Activated CD8-positive, alpha-beta T cell treated with anti-CD3 and anti-CD28 coated beads for 36 hours (primary cell): ENCODE measurements at regions not wholly inside any gene's neighbourhood (a gene's known extent, or its start where the extent isn't known, plus 50 kb on each side); places are given as distances from the start of the nearest gene placed in this dataset.

Experiments
- ATAC-seq: fragments of 200-7000 bp; cut with Tn5 transposase; one replicate; pipeline ENCODE4 v1.10.0; 2021; ENCODE audit warnings: mild to moderate bottlenecking, moderate library complexity
- CTCF ChIA-PET: fragments of 350-600 bp; sonication (Branson Sonifier 250); formaldehyde crosslinking; loops from one replicate; lab custom pipeline; 2021; ENCODE audit warnings: antibody characterized with exemption; lab: Charles Lee
- POLR2A ChIA-PET: fragments of 350-600 bp; sonication (Branson Sonifier 250); formaldehyde crosslinking; loops from one replicate; lab custom pipeline; 2021; ENCODE audit warnings: antibody characterized with exemption; lab: Charles Lee
- DNase-seq: peaks from one replicate; pipeline ENCODE4 v3.0.0-alpha.2; 2020
- H3K27ac Mint-ChIP-seq: one replicate; pipeline ENCODE4 v1.8.0; 2021; ENCODE audit warnings: mild to moderate bottlenecking, mixed read lengths
- H3K27me3 Mint-ChIP-seq: one replicate; pipeline ENCODE4 v1.8.0; 2021; ENCODE audit warnings: mixed read lengths
- H3K36me3 Mint-ChIP-seq: one replicate; pipeline ENCODE4 v1.8.0; 2021; ENCODE audit warnings: low read depth, mixed read lengths
- H3K4me1 Mint-ChIP-seq: one replicate; pipeline ENCODE4 v1.8.0; 2021; ENCODE audit warnings: low read depth, mixed read lengths
- H3K4me3 Mint-ChIP-seq: one replicate; pipeline ENCODE4 v1.8.0; 2021; ENCODE audit warnings: mild to moderate bottlenecking, moderate library complexity, mixed read lengths
- H3K9me3 Mint-ChIP-seq: one replicate; pipeline ENCODE4 v1.8.0; 2021; ENCODE audit warnings: mixed read lengths
- intact Hi-C: fragments of 100-400 bp; cut with micrococcal nuclease; formaldehyde crosslinking; loops from one replicate; pipeline ENCODE4 v1.10.0; 2022
- TF ChIP-seq, protein P1 (sequence below): fragments of 200-600 bp; IDR thresholded peaks from one replicate; pipeline ENCODE4 v1.8.0; 2022; ENCODE audit warnings: antibody characterized with exemption, mild to moderate bottlenecking

GRCh38 chr2:118296663-118297062 is 208.4 kb downstream of the INSIG2 start:
- DNase-seq (no peak), ATAC-seq (no peak)
- H3K4me3 Mint-ChIP-seq, result no peak overlapping the region
- no peaks in the 10 kb centered on the region for H3K9me3 Mint-ChIP-seq
- intact Hi-C loops, result no loop called here
- ChIA-PET POLR2A (no interaction called here), CTCF (no interaction called here)
- H3K27me3 Mint-ChIP-seq, result peaks cover 27% of the 10 kb centered on the region
- H3K4me1 Mint-ChIP-seq, result no peaks in the 10 kb centered on the region
- TF ChIP-seq, protein P1, sequence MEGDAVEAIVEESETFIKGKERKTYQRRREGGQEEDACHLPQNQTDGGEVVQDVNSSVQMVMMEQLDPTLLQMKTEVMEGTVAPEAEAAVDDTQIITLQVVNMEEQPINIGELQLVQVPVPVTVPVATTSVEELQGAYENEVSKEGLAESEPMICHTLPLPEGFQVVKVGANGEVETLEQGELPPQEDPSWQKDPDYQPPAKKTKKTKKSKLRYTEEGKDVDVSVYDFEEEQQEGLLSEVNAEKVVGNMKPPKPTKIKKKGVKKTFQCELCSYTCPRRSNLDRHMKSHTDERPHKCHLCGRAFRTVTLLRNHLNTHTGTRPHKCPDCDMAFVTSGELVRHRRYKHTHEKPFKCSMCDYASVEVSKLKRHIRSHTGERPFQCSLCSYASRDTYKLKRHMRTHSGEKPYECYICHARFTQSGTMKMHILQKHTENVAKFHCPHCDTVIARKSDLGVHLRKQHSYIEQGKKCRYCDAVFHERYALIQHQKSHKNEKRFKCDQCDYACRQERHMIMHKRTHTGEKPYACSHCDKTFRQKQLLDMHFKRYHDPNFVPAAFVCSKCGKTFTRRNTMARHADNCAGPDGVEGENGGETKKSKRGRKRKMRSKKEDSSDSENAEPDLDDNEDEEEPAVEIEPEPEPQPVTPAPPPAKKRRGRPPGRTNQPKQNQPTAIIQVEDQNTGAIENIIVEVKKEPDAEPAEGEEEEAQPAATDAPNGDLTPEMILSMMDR, result no peak
- H3K27ac Mint-ChIP-seq, result no peak overlapping the region
- no peaks in the 10 kb centered on the region for H3K36me3 Mint-ChIP-seq

GRCh38 chr2:118295592-118296390 is 207.5 kb downstream of the INSIG2 start:
- no peak overlapping the region for H3K27ac Mint-ChIP-seq
- H3K4me1 Mint-ChIP-seq, result no peaks in the 10 kb centered on the region
- ChIA-PET POLR2A (no interaction called here), CTCF (no interaction called here)
- H3K27me3 Mint-ChIP-seq, result peaks cover 29% of the 10 kb centered on the region
- ATAC-seq (no peak), DNase-seq (no peak)
- TF ChIP-seq, protein P1, result no peak
- intact Hi-C loops, result no loop called here
- H3K4me3 Mint-ChIP-seq, result no peak overlapping the region
- H3K9me3 Mint-ChIP-seq, result no peaks in the 10 kb centered on the region
- H3K36me3 Mint-ChIP-seq, result no peaks in the 10 kb centered on the region

- Mint-ChIP-seq H3K27ac (no peak overlapping the region), H3K4me3 (no peak overlapping the region), H3K4me1 (no peaks in the 10 kb centered on the region), H3K27me3 (peaks cover 31% of the 10 kb centered on the region), H3K9me3 (no peaks in the 10 kb centered on the region), H3K36me3 (no peaks in the 10 kb centered on the region)
- ChIA-PET CTCF (interaction anchor here (0.7 kb wide), 1 partner anchor 73 kb away, joined by 3 read pairs; no protein-coding TSS in a partner anchor), POLR2A (interaction anchor here (0.6 kb wide), 1 partner anchor 1379 kb away, joined by 3 read pairs; no protein-coding TSS in a partner anchor)
- ATAC-seq (no peak), DNase-seq (no peak)
- TF ChIP-seq, protein P1, result no peak
- intact Hi-C loops, result no loop called here
Observed at GRCh38 chr2:118294063-118294462, 205.8 kb downstream of the INSIG2 start.

DNA sequence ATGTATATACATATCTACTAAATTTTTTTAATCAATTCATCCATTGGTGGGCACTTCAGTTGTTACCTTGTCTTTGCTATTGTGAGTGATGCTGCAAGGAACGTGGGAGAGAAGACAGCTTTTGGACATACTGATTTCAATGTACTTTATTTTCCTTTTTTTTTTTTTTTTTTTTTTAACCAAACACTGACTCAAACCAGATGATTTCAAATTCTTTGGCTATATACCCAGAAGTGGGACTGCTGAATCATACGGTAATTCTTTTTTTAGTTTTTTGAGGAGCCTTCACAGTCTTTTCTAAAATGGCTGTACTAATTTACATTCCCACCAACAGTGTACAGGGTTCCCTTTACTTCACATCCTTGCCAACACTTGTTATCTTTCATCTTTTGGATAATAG is 204.7 kb downstream of the INSIG2 start:
- DNase-seq, result no peak
- TF ChIP-seq, protein P1, result no peak
- Mint-ChIP-seq H3K4me1 (no peaks in the 10 kb centered on the region), H3K27ac (no peak overlapping the region), H3K4me3 (no peak overlapping the region), H3K27me3 (peaks cover 26% of the 10 kb centered on the region), H3K36me3 (no peaks in the 10 kb centered on the region), H3K9me3 (no peaks in the 10 kb centered on the region)
- POLR2A ChIA-PET, result no interaction called here
- ATAC-seq, result no peak
- CTCF ChIA-PET, result interaction anchor here (1.5 kb wide), 1 partner anchor 246 kb away, joined by 3 read pairs; no protein-coding TSS in a partner anchor
- intact Hi-C loops, result no loop called here

DNA sequence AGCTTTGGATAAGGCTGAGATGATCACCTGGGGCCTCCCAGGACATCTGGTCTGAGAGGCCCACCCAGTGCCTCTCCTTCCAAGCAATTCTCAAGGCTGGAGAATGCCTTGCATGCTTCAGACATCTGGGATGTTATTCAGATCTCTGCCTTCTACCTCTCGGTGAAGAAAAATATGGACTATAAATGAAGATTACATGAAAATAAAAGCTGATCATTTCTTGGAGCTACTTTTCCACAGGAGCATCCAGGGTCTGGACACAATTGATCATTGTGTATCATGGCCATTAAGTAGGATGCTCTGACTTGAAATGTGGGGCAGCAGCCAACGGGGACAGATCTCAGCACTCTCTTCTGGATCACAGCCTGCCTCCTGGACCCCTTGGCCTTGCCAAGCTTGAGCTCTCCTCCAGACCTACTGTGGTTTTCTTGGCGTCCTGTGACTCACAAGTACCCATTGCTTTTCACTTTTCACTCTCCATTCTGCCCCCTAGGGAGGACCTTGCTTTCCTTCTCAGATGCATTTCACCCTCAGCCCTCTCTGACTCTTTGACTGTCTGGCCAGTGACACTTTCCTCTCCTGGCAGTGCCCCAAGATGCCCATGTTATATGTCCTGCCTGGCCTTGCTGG is 203.1 kb downstream of the INSIG2 start:
- TF ChIP-seq, protein P1, result no peak
- Mint-ChIP-seq H3K4me1 (no peaks in the 10 kb centered on the region), H3K27ac (no peak overlapping the region), H3K27me3 (peaks cover 29% of the 10 kb centered on the region), H3K4me3 (no peak overlapping the region), H3K36me3 (no peaks in the 10 kb centered on the region), H3K9me3 (no peaks in the 10 kb centered on the region)
- DNase-seq, result no peak
- intact Hi-C loops, result no loop called here
- POLR2A ChIA-PET, result no interaction called here
- CTCF ChIA-PET, result interaction anchor here (0.7 to 1.5 kb wide), 2 partner anchors 70 to 244 kb away, joined by 3 read pairs; no protein-coding TSS in a partner anchor
- ATAC-seq, result no peak
